ENCODE measurements at regions not wholly inside any gene's neighbourhood (a gene's known extent, or its start where the extent isn't known, plus 50 kb on each side); places are given as distances from the start of the nearest gene placed in this dataset.
"Not testable (repeated sequence)": the region's sequence is repeated elsewhere in the genome, so short reads cannot be mapped to it uniquely, and the experiment has no call there.

- ATAC-seq = no peak
Measured at GRCh38 chr6:10174761-10175160, 240.1 kb downstream of the TFAP2A start.

DNA sequence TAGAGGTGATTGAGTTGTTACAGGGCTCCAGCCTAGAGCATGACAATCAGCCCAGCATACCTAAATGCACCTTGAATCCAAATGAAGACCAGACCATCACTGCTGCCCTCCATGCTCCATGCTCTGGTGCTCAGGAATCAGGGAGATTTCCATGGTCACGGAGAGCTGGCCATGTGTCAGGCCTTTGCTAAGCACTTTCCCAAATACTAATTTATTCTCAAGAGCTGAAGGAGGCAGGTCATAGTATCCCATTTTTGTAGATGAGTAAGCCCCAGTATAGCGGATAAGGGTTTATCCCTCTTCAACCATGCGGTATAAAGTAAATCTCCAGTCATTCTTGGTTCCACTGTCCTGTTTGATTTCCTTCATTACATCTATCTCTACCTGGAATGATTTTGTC lies 240.8 kb downstream of the TFAP2A start:
- no peak for ATAC-seq

DNA sequence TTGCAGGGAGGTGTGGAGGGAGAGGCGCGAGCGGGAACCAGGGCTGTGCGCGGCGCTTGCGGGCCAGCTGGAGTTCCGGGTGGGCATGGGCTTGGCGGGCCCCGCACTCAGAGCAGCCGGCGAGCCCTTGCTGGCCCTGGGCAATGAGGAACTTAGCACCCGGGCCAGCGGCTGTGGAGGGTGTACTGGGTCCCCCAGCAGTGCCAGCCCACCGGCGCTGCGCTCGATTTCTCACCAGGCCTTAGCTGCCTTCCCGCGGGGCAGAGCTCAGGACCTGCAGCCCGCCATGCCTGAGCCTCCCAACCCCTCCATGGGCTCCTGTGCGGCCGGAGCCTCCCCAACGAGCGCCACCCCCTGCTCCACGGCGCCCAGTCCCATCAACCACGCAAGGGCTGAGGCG lies 243.2 kb downstream of the TFAP2A start:
- ATAC-seq = not testable (repeated sequence)

DNA sequence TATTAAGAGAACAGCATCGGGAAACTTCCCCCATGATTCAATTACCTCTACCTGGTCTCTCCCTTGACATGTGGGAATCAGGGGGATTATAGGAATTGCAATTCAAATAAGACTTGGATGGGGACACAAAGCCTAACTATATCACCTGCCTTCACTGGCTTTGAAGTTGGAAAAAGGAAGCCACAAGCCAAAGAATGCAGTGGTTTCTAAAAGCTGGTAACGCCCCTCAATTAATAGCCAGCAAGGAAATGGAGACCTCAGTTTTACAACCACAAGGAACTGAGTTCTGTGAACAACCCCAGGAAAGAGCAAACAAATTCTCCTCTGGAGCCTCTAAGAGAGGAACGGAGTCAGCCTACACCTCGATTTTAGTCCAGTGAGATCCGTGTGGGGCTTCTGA lies 244.1 kb downstream of the TFAP2A start:
- no peak for ATAC-seq

DNA sequence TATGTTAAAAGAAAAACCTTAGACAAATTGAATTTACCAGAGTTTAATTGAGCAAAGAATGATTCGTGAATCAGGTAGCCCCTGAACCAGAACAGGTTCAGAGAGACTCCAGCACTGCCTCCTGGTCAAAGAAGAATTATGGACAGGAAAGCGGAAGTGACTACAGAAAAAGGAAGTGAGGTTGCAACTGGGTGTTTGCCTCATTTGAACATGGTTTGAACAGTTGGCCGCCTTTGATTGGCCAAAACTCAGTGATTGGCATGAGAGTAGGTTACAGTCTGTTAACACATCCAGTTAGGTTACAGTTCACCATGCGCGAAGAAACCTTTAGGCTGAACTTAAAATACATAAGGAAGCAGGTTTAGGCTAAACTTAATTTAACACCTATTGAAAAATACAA lies 248.8 kb downstream of the TFAP2A start:
- no peak for ATAC-seq

- no peak for ATAC-seq
Measured at GRCh38 chr6:10163203-10163962, 251.5 kb downstream of the TFAP2A start.

GRCh38 chr6:10156875-10157274 lies 258.0 kb downstream of the TFAP2A start:
- no peak for ATAC-seq

DNA sequence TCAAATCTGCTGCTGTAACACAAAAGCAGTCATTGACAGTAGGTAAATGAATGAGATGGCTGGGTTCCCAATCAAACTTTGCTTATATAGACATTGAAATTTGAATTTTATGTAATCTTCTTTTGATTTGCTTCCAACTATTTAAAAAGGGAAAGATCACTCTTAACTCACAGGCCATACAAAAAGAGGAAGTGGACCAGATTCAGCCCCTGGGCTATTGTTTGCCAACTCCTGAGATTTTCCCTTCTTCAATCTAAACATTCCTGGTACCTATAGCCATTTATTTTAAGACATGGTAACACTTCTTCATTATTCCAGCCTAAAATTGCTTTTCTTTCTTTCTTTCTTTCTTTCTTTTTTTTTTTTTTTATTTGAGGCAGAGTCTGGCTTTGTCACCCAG lies 260.6 kb downstream of the TFAP2A start:
- no peak for ATAC-seq

DNA sequence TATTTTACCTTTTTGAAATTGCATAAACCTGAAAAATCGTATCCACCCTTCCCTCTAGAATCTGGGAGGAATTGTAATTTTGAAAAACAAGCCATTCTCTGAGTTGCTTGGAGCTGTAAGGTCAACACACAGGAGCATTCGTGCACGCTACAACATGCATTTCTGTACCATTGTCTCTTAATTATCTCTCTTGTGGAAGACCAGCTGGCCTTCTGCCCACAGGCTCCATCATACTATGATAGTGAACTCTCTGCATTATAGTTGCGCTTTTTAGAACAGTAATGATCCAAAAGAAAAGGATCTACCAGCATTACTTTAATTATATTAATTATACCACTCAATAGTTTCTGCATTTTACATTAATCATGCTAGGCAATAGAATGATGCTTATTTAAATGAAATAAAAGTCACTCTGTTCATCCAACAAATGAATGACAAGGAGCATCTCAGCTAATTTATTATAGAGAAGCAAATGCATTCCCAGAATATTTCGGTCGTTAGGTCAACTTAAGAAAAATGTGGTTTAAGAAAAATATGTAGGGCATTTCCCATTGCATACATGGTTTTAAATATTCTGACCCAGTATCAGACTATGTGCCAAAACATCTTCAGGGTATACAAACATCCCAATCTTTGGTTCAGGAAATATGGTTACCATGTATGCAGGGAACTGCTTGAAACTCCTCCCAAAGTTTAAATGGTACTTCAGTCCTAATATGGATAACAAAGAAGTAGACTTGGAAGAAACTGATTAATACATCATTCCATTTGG lies 263.5 kb downstream of the TFAP2A start:
- no peak for ATAC-seq

GRCh38 chr6:10149603-10150002 lies 265.3 kb downstream of the TFAP2A start:
- ATAC-seq = no peak

GRCh38 chr6:10146715-10147451 lies 268.0 kb downstream of the TFAP2A start:
- ATAC-seq = no peak

DNA sequence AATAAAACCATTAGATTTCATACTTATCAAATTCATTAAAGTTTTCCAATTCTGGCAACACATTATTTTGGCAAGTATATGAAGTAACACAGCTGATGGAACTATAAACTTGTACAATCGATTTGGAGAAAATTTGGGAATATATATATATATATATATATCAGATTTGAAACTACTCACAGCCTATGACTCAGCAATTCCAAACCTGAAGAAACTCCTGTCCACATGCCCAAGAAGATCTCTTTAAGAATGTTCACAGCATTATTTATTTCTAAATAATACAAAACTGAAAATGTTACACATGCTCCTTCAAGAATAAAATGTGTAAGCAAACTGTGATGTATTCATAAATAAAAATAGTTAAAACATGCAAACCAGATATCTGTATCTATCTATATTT lies 270.1 kb downstream of the TFAP2A start:
- no peak for ATAC-seq

GRCh38 chr6:10141746-10142443 lies 273.0 kb downstream of the TFAP2A start:
- no peak for ATAC-seq

- ATAC-seq = no peak
Measured at GRCh38 chr6:10140824-10141223, 274.1 kb downstream of the TFAP2A start.

DNA sequence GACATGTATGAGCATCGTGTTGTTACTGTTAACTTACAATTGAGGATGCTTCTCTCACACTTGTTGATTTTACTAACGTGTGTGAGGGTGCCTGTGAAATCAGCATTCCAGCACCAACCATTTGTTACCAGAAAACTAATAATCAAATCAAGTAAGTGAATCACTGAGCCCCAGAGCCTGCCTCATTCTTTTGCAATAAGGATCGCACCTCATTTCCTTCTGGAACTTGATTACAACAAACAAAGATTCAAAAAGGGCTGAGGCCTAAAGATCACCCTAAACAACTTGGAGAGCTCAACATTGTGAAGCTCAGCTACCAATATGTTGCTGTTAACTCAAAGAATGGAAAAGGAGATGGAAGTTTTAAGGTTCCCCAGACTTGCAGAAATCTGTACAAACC lies 274.7 kb downstream of the TFAP2A start:
- ATAC-seq = no peak

DNA sequence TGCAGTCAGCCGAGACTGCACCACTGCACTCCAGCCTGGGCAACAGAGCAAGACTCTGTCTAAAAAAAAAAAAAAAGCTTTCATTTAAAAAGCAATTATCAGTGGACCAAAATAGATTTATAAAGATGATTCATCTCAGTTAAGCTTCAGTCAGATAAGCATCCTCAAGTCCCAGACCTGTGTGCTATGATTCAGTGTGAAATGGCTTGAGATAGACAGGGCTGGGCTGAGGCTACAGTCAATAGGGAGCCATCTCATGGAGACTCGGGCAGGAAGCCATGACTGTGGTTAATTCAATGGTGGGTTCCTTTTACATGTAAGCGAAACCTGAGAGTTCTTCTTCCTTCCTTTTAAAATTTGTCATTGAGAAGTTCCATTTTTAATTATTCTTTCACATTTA lies 276.0 kb downstream of the TFAP2A start:
- no peak for ATAC-seq

DNA sequence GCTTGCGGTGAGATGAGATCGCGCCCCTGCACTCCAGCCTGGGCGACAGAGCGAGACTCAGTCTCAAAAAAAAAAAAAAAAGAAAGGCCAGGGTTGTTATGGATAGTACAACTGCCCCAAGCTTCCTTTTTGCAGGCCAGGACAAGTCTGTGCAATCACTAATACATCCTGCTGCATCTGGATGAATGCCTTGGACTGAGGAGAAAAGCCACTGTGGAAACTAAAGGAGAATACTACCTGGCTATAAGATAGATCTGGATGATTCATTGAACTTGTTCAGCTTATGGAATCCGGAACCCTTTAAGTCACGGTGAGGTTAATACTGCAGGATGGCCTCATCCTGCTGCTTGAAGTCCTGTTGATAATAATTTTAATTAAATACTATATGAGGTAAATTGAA lies 278.2 kb downstream of the TFAP2A start:
- ATAC-seq = no peak

GRCh38 chr6:10134185-10134584 lies 280.7 kb downstream of the TFAP2A start:
- ATAC-seq = not testable (repeated sequence)

DNA sequence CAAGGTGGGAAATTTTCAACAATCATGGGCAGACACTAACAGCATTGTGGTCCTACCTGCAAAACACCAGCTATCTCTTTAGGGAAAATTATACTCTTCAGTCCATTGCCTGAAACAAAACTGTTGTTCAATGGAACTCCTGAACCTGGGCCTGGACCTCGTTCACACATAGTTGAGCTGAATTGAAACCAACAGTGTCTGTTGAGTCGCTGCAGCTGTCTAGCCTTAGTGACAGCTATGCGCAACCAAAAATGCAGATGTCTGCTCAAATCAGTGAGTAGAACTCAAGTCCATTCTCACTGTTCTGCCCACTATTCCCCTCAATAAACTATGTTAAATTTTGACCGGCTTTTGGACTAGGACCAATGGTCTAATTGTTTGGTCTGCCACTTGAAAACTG lies 286.2 kb downstream of the TFAP2A start:
- no peak for ATAC-seq

DNA sequence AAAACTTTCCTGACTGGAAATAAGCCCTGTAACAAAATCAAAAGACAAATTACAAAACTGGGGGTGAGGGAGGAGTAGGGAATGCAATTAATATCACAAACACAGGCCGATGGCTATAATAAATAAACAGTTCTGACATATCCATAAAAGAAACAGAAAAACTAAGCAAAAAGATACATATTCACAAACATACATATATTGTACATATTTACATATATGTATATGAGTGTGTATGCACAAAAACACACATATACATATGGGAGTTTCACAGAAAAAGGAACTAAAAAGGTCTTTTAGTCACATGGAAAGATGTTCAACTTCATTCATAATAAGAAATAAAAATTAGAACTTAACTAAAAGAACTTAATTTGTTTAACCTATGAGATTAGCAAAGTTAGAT lies 292.7 kb downstream of the TFAP2A start:
- no peak for ATAC-seq

DNA sequence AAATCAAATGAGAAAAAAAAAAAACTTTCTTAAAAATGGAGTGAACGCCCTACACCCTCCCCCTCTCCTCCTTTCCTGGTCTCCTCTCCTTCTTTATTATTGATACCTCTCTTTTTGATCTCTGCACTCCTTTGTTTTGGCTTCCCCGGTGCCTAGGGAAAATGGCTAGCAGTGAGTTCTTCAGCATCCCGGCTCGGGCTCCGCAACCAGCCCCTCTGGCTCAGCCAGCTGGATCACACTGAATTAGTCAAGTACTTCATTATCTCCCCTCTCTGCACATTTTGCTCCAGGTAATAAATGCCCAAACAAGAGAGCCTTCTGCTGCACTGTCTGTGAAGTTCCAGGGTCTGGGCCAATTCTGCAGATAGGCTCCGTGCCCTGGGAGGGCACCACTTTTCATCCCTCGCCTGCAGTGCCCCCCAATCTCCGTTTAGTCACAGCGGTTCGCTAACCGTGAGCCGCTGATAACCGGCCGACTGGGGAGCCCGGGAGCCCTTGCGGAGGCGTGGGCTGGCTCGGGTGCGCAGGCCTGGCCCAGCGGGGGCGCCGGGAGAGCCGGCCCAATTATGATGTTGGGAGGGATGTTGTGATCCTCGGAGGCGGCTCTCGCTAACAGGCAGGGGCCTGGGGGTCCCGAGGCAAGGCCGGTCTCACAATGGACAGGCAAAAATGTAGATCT lies 301.9 kb downstream of the TFAP2A start:
- no peak for ATAC-seq

GRCh38 chr6:10111975-10112374 lies 302.9 kb downstream of the TFAP2A start:
- no peak for ATAC-seq
